CD14-positive monocyte (primary cell): ENCODE measurements at regions not wholly inside any gene's neighbourhood (a gene's known extent, or its start where the extent isn't known, plus 50 kb on each side); places are given as distances from the start of the nearest gene placed in this dataset.

ENCODE experiments used
- DNase-seq, 3 donors: peaks; one replicate each; pipeline ENCODE4 v3.0.0-alpha.2; 2011 to 2022
- H2AFZ ChIP-seq: 2 replicates; pipeline ENCODE4 v1.6.0; 2012; ENCODE audit warnings: mild to moderate bottlenecking, low read depth, low read length, inconsistent platforms; ENCODE audit not compliant: insufficient read depth, poor library complexity, severe bottlenecking
- H3K27ac ChIP-seq, 2 donors: 1 replicate in 1 of 2; 2 replicates in 1 of 2; pipeline ENCODE4 v1.5.1; 2012 to 2013; ENCODE audit warnings: low read length in 2 of 2, control low read depth in 1 of 2, inconsistent platforms in 1 of 2, low read depth in 1 of 2, mild to moderate bottlenecking in 1 of 2
- H3K27me3 ChIP-seq, 2 donors: one replicate each; pipeline versions ENCODE4 v1.6.0 to v1.6.1; 2011 to 2013; ENCODE audit warnings: low read length in 2 of 2; ENCODE audit not compliant: control insufficient read depth in 2 of 2, insufficient read depth in 2 of 2
- H3K36me3 ChIP-seq, 2 donors: replicated peaks in 1 of 2; 1 replicate in 1 of 2; 2 replicates in 1 of 2; pipeline versions ENCODE4 v1.5.1 to v1.6.1; 2012 to 2013; ENCODE audit warnings: low read length in 2 of 2, control low read depth in 1 of 2, inconsistent platforms in 1 of 2, mild to moderate bottlenecking in 1 of 2; ENCODE audit not compliant: insufficient read depth in 2 of 2, control insufficient read depth in 1 of 2
- H3K4me1 ChIP-seq, 2 donors: 1 replicate in 1 of 2; 2 replicates in 1 of 2; pipeline versions ENCODE4 v1.5.1 to v1.6.1; 2012 to 2013; ENCODE audit warnings: low read length in 2 of 2, control low read depth in 1 of 2, inconsistent platforms in 1 of 2, mild to moderate bottlenecking in 1 of 2, moderate library complexity in 1 of 2; ENCODE audit not compliant: insufficient read depth in 2 of 2, control insufficient read depth in 1 of 2
- H3K4me2 ChIP-seq: replicated peaks from 2 replicates; pipeline ENCODE3; 2012; ENCODE audit warnings: low read length, moderate library complexity, mild to moderate bottlenecking; ENCODE audit not compliant: poor library complexity, severe bottlenecking; ENCODE audit errors: extremely low read depth
- H3K4me3 ChIP-seq, 3 experiments: fragments of 200-600 bp in 1 of 3; sonication (generic) in 1 of 3; replicated peaks in 1 of 3; 1 replicate in 2 of 3; 2 replicates in 1 of 3; pipeline ENCODE4 v1.5.1; 2011 to 2013; ENCODE audit warnings: low read length in 3 of 3, mild to moderate bottlenecking in 3 of 3, control low read depth in 2 of 3, low read depth in 2 of 3, inconsistent platforms in 1 of 3, moderate library complexity in 1 of 3
- H3K79me2 ChIP-seq: 2 replicates; pipeline ENCODE4 v1.6.0; 2012; ENCODE audit warnings: mild to moderate bottlenecking, control low read depth, inconsistent platforms, low read length, moderate library complexity; ENCODE audit not compliant: insufficient read depth
- H3K9ac ChIP-seq: 2 replicates; pipeline ENCODE4 v1.6.0; 2017; ENCODE audit warnings: low read length, mild to moderate bottlenecking; ENCODE audit not compliant: insufficient read depth, poor library complexity, severe bottlenecking
- H3K9me3 ChIP-seq, 2 donors: replicated peaks in 1 of 2; 1 replicate in 1 of 2; 2 replicates in 1 of 2; pipeline versions ENCODE4 v1.5.1 to v1.6.1; 2012 to 2013; ENCODE audit warnings: low read length in 2 of 2, control low read depth in 1 of 2; ENCODE audit not compliant: control insufficient read depth in 1 of 2, insufficient read depth in 1 of 2
- H4K20me1 ChIP-seq: 2 replicates; pipeline ENCODE4 v1.6.0; 2012; ENCODE audit warnings: mild to moderate bottlenecking, low read length, control low read depth, moderate library complexity; ENCODE audit not compliant: insufficient read depth
- H3K27ac Mint-ChIP-seq, 7 donors: one replicate each; pipeline ENCODE4 v1.8.0; 2020; ENCODE audit warnings: mild to moderate bottlenecking in 7 of 7, mixed read lengths in 7 of 7, moderate library complexity in 6 of 7, inconsistent platforms in 2 of 7
- H3K27me3 Mint-ChIP-seq, 3 donors: one replicate each; pipeline ENCODE4 v1.8.0; 2021 to 2022; ENCODE audit warnings: low read depth in 3 of 3, mild to moderate bottlenecking in 3 of 3, mixed read lengths in 3 of 3, moderate library complexity in 3 of 3, inconsistent platforms in 1 of 3
- H3K36me3 Mint-ChIP-seq, 2 donors: one replicate each; pipeline ENCODE4 v1.8.0; 2020; ENCODE audit warnings: mixed read lengths in 2 of 2, inconsistent platforms in 1 of 2, mild to moderate bottlenecking in 1 of 2
- H3K4me1 Mint-ChIP-seq: one replicate; pipeline ENCODE4 v1.8.0; 2020; ENCODE audit warnings: mild to moderate bottlenecking, mixed read lengths
- H3K4me3 Mint-ChIP-seq, 2 donors: one replicate each; pipeline ENCODE4 v1.8.0; 2020; ENCODE audit warnings: mild to moderate bottlenecking in 2 of 2, mixed read lengths in 2 of 2, moderate library complexity in 1 of 2
- H3K9me3 Mint-ChIP-seq, 7 donors: one replicate each; pipeline ENCODE4 v1.8.0; 2020 to 2022; ENCODE audit warnings: mixed read lengths in 7 of 7, mild to moderate bottlenecking in 6 of 7, moderate library complexity in 6 of 7, inconsistent platforms in 2 of 7
- CTCF ChIP-seq: fragments of 200-600 bp; IDR thresholded peaks from one replicate; pipeline ENCODE4 v1.8.0; 2022; ENCODE audit warnings: antibody characterized with exemption, mild to moderate bottlenecking
- WGBS: methylation state at CpG from one replicate; pipeline ENCODE4 v1.1.5; 2013; ENCODE audit warnings: missing lambda C conversion rate; ENCODE audit not compliant: insufficient coverage; 5-methylcytosine and 5-hydroxymethylcytosine counted together
- intact Hi-C, 2 donors: fragments of 100-400 bp; cut with micrococcal nuclease; formaldehyde crosslinking; loops; one replicate each; pipeline versions ENCODE4 v1.15.0 to v1.15.1; 2023

GRCh38 chr3:120526011-120526870 lies 69.9 kb upstream of the NDUFB4 start:
- Histone ChIP-seq H3K4me2 (no peak overlapping the region), H3K9ac (no peak overlapping the region), H3K36me3 (no peaks in the 10 kb centered on the region), H3K27me3 (no peaks in the 10 kb centered on the region), H3K9me3 (no peaks in the 10 kb centered on the region), H3K27ac (no peak overlapping the region), H2AFZ (no peak overlapping the region), H3K4me1 (no peaks in the 10 kb centered on the region), H3K4me3 (no peak overlapping the region), H4K20me1 (no peaks in the 10 kb centered on the region), H3K79me2 (no peaks in the 10 kb centered on the region)
- no peak overlapping the region for H3K4me3 Mint-ChIP-seq
- no CpG with 5 or more reads among the region's 3 CpGs for WGBS
- H3K9me3 Mint-ChIP-seq = peaks cover 0 to 3% (median 0%) of the 10 kb centered on the region in 7 donors
- H3K4me1 Mint-ChIP-seq = no peaks in the 10 kb centered on the region
- no peak for DNase-seq
- H3K27me3 Mint-ChIP-seq = peaks cover 1 to 2% (median 1%) of the 10 kb centered on the region in 3 donors
- no peak for TF ChIP-seq CTCF
- no peak overlapping the region for H3K27ac Mint-ChIP-seq
- intact Hi-C loops = no loop called here
- H3K36me3 Mint-ChIP-seq = no peaks in the 10 kb centered on the region

- H3K4me1 ChIP-seq = no peaks in the 10 kb centered on the region
- no peaks in the 10 kb centered on the region for H3K9me3 Mint-ChIP-seq
- H2AFZ ChIP-seq = no peak overlapping the region
- H3K4me1 Mint-ChIP-seq = no peaks in the 10 kb centered on the region
- no peak overlapping the region for H3K4me2 ChIP-seq
- H3K79me2 ChIP-seq = no peaks in the 10 kb centered on the region
- H3K36me3 Mint-ChIP-seq = no peaks in the 10 kb centered on the region
- H3K27me3 ChIP-seq = no peaks in the 10 kb centered on the region
- DNase-seq = no peak
- H3K4me3 ChIP-seq = no peak overlapping the region
- 87% methylated on average over 4 of the region's 5 CpGs for WGBS
- TF ChIP-seq CTCF = no peak
- no peaks in the 10 kb centered on the region for H3K9me3 ChIP-seq
- no peak overlapping the region for H3K9ac ChIP-seq
- no peaks in the 10 kb centered on the region for H3K36me3 ChIP-seq
- no peak overlapping the region for H3K27ac Mint-ChIP-seq
- H3K27me3 Mint-ChIP-seq = peaks cover 0 to 6% (median 2%) of the 10 kb centered on the region in 3 donors
- H3K4me3 Mint-ChIP-seq = no peak overlapping the region
- no peaks in the 10 kb centered on the region for H4K20me1 ChIP-seq
- intact Hi-C loops = no loop called here
- no peak overlapping the region for H3K27ac ChIP-seq
Measured at GRCh38 chr3:120524171-120524923, 71.8 kb upstream of the NDUFB4 start.
